GM18951 (cell line): ENCODE measurements at regions not wholly inside any gene's neighbourhood (a gene's known extent, or its start where the extent isn't known, plus 50 kb on each side); places are given as distances from the start of the nearest gene placed in this dataset.
"Not testable (repeated sequence)": the region's sequence is repeated elsewhere in the genome, so short reads cannot be mapped to it uniquely, and the experiment has no call there.

Experiments
- POLR2A ChIP-seq: IDR thresholded peaks from 4 replicates; pipeline ENCODE4 v1.6.1; 2011; ENCODE audit warnings: mild to moderate bottlenecking; ENCODE audit not compliant: insufficient read length, insufficient read depth; ENCODE audit errors: extremely low read depth
- in situ Hi-C: fragments of 300-500 bp; cut with MboI; formaldehyde crosslinking; loops from one replicate; pipeline ENCODE4 v1.12.0; 2022; ENCODE audit warnings: low sequenced_read_pairs, mixed read lengths, inconsistent platforms; ENCODE audit not compliant: unreplicated experiment

DNA sequence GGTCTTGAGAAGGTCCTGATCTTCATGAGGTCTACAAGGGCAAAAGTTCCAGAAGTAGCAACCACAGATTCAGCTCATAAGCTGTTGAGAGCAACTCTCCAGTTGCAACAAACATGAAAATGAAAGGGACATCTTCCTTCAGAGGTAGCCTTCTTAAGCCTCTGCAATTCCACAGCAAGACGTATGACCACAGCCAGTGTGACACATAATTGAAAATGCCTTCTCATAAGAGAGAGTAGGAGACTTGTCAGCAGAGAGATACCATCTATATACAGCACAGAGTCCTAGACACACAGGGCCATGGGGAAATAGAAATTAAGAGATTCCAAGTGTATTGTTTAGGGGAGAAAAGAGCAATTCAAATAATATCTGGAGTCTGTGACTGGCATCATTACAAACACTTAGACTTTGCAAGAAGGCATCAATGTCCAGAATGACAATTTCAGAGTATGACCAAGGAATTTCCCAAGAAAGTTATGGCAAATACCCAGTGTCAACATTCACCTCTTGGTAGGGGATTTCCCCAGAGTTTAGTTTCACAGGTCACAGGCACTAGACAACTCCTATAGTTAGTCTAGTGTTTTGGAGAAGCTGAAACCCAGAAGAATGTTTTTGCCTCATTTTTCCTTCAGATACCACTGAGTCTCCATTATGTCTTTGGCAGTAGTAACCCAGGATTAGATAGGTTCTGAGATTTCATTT, 340.3 kb downstream of the ZNF674 start:
- TF ChIP-seq POLR2A, result no peak
- in situ Hi-C loops, result no loop called here

DNA sequence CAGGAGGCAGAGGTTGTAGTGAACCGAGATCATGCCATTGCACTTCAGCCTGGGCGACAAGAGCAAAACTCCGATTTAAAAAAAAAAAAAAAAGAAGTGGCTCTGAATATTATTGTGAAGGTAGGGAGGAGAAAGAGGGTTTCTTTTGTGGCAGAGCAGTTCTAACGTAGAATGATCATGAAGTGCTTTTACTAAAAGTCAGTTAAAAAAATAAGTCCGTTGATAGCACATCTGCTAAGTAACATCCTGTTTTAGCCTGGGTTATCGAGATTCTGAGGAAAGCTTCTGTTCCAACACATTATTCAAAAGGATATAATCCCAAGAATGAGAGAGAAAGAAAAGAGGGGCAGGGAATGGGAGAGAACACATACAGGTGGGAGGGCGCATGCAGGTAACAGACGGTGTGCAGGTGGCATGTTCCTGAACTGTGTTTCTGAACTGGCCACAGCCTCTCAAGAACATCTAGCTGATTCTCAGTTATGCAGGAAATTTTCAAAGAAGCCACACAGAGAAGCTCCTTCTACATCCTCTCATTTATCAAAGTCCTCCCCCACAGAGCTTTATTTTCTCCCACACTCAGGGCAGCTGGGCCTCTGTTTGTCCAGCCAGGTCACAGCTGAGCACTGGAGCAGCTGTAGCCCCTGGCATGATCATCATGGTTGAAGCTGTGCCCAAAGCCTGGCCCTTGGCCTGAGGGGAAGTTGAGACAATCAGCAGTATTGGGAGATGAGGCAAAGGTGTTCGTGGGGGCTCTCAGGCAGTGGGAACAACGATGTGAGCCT, 342.3 kb downstream of the ZNF674 start:
- TF ChIP-seq POLR2A, result no peak
- in situ Hi-C loops, result no loop called here

DNA sequence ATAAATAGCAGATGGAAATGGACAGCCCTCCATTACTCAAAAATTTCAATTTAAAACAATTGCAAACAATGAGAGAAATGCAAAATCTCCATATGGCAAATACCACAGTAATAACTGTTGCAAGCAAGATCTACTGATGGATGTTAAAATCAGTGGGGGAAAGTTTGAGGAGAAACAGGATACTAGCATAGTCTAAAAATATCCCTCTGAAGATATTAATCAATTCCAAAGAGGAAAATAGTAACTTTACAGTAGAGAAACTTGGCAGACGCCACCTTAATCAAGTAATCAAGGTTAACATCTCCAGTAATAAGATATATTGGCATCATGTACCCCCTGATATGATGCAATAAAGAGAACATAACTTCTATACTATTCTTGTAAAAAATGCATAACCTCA, 344.8 kb downstream of the ZNF674 start:
- in situ Hi-C loops, result no loop called here
- no peak for TF ChIP-seq POLR2A

DNA sequence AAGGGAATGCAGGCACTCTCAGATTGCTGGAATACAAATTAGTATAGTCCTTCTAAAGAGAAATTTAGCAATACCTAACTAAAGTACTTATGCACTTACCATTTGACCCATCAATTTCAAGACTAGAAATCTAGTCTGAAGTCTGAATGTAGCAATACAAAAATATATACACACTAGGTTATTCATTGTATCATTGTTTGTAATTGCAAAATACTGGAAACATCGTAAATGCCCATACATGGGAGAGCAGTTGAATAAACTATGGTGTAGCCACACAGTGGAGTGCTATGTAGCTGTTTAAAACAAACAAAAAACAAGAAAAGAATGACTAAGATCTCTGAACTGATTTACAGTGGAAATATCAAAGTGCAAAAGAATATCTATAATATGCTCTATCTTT, 346.4 kb downstream of the ZNF674 start:
- in situ Hi-C loops, result no loop called here
- no peak for TF ChIP-seq POLR2A

DNA sequence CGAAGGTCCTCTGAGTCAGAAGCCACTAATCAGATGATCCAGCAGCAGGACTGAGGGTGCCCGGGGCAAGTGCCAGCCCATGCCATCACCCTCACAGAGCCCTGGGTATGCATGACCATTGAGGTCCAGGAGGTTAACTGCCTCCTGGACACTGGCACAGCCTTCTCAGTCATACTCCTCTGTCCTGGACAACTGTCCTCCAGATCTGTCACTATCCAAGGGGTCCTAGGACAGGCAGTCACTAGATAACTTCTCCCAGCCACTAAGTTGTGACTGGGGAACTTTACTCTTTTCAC, 358.5 kb downstream of the ZNF674 start:
- in situ Hi-C loops, result not testable (repeated sequence)

DNA sequence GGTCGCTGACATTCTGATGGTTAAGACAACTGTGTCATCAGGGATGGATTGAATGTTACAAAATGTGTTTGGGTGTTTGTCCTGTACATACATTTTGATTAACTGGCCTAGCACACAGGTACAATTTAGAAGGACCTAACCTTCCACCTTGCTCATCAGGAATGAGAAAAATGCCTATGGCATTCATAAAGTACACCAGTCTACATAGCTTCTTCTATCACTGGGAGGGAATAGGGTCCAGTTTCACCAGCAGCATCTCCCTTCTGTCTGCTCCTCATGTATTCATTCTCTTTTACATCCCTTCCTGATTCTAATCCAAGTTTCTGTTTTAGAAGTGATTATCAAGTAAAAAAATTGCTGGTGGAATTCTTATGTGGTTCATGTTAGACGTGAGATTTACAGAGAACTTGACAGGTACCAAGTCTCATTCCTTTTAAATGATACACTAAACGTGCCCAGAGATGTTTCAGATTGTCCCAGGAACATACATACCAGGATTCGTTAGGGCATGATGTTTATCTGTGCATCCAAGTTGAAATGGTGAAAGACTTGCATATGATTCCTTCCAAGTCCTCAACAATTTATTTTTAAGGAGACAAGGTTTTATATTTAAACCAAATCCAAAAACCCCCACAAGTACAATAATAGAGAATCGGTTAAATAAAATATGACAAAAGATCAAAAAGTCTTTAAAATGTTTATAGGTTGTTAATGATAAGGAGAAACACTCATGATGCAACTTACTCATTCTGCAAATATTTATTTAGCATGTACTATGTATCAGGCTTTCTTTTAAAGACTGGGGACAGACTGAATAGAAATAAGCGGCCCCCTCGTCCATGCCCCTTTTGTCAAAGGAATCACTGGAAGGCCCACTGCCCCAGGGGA, 359.1 kb downstream of the ZNF674 start:
- in situ Hi-C loops, result no loop called here
- no peak for TF ChIP-seq POLR2A

DNA sequence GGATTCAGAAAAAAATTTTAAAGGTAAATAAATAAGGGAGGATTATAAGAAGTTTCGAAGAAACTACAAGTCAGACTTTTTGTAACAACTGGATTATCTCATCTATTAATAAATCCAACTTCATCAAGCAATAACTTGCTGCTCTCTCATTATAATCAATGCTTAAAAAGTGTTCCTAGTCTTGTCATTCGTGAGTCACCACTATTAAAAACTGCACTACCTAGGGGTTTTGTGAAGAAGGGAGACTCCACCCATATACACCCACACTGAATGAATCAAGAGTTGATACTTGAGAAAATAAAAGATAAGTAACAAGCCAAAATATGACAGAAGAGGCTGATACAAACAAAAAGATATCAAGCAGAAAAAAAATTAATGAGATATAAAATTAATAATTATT, 360.5 kb downstream of the ZNF674 start:
- TF ChIP-seq POLR2A, result no peak
- in situ Hi-C loops, result no loop called here

DNA sequence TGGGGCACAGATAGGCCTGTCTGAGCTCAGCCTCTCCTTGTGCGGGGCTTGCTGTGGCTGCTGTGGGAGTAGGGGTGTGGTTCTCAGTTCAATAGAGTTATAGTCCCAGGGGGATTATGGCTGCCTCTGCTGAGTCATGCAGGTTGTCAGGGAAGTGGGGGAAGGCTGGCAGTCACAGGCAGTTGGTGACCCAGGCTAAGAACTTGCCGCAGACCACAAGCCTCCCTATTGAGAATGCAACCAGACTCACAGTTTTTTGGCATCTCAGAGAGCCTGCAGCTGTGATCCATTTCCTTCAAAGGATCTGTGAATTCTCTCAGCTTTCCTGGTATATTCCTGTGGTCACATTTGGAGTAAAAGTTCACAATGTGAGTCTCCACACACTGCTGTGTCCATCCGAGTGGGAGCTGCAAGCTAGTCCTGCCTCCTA, 364.9 kb downstream of the ZNF674 start:
- in situ Hi-C loops, result no loop called here
- TF ChIP-seq POLR2A, result no peak

DNA sequence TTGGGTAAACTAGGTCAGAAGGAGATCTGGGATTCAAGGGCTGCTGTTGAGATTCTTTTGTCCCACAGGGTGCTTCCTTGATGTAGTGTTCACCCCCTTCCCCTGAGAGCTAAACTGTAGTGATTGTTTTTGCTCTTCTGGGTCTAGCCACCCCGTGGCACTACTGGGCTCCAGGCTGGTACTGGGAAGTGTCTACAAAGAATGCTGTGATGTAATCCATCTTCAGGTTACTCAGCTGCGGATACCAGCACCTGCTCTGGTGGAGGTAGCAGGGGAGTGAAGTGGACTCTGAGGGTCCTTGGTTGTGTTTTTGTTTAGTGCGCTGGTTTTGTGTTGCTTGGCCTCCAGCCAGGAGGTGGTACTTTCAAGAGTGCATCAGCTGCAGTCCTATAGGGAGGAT, 365.5 kb downstream of the ZNF674 start:
- in situ Hi-C loops, result no loop called here
- TF ChIP-seq POLR2A, result no peak

DNA sequence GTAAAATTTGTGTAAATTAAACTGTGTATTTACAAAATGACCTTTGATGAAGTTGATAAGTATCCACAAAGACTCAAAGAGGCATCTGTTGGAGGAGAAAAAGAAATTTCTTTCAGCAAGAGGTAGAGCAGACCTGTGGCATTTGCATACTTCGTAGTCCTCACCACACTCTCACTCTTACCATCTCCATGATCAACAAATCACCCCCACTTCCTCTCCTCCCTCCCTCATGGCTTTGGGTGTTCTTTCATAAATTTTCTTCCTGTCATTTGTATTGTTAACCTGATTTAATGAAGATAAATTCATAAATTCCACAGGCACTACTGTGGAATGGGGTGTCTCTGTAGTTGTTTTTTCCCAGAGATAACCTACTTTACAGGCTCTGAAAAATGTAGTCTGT, 366.5 kb downstream of the ZNF674 start:
- in situ Hi-C loops, result no loop called here

DNA sequence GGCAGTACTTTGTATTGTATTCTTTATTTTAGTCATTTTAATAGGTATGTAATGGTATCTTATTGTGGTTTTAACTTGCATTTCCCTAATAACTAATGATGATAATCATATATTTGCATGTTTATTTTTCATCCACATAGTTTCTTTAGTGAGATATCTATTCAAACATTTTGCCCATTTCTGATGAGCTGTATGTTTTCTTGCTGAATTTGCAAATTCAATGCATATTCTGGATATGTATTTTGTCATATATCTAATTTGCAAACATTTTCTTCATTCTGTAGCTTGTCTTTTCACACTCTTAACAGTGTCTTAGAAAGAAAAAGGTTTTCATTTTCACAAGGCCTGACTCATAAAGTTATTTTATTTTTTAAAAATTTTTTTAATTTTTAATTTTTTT, 372.1 kb downstream of the ZNF674 start:
- in situ Hi-C loops, result no loop called here
- TF ChIP-seq POLR2A, result no peak

More for the DNA sequence above, 366.5 kb downstream of the ZNF674 start:
- TF ChIP-seq POLR2A, result no peak

DNA sequence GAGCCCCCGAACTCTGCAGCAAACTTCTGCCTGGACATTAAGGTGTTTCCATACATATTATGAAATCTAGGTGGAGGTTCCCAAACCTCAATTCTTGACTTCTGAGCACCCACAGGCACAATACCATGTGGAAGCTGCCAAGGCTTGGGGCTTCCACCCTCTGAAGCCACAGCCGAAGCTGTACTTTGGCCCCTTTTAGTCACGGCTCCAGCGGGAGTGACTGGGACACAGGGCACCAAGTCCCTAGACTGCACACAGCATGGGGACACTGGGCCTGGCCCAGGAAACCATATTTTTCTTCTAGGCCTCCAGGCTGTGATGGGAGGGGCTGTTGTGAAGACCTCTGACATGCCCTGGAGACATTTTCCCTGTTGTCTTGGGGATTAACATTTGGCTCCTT, 373.8 kb downstream of the ZNF674 start:
- in situ Hi-C loops, result not testable (repeated sequence)

DNA sequence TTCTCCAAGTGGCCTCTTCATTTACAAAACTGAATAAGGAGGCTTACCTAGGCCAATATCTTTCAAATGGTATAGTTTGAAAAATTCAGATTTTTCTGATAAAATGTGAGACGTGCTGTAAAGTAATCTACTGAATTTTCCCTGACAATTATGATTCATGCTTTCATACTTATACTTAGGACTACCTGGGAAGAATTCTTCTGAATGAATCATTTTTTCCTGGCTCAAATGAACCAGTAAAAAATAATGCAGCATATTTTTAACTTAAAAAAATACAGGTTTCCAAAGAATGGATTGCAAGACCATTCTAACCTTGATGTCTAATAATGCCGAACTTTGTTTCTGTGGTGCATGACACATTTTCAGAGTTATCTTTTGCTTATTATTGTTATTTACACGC, 375.4 kb downstream of the ZNF674 start:
- in situ Hi-C loops, result no loop called here
- TF ChIP-seq POLR2A, result no peak

DNA sequence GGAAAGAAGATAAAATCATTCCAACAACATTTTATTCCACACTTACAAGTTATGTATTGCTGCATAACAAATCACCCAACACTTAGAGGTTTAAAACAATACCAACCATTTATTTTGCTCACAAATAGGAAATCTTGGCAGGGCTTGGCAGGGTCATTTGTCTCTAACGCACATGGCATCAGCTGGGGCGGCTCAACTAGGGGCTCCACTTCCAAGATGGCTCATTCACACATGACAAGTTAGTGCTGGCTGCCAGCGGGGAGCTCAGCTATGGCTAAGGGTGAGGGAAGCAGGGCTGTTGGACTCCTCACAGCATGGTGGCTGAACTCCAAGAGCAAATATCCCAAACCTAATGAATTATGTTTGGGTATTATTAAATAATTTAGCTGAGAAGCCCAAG, 377.0 kb downstream of the ZNF674 start:
- no peak for TF ChIP-seq POLR2A
- in situ Hi-C loops, result no loop called here
